ENCODE measurements at regions not wholly inside any gene's neighbourhood (a gene's known extent, or its start where the extent isn't known, plus 50 kb on each side); places are given as distances from the start of the nearest gene placed in this dataset.

DNA sequence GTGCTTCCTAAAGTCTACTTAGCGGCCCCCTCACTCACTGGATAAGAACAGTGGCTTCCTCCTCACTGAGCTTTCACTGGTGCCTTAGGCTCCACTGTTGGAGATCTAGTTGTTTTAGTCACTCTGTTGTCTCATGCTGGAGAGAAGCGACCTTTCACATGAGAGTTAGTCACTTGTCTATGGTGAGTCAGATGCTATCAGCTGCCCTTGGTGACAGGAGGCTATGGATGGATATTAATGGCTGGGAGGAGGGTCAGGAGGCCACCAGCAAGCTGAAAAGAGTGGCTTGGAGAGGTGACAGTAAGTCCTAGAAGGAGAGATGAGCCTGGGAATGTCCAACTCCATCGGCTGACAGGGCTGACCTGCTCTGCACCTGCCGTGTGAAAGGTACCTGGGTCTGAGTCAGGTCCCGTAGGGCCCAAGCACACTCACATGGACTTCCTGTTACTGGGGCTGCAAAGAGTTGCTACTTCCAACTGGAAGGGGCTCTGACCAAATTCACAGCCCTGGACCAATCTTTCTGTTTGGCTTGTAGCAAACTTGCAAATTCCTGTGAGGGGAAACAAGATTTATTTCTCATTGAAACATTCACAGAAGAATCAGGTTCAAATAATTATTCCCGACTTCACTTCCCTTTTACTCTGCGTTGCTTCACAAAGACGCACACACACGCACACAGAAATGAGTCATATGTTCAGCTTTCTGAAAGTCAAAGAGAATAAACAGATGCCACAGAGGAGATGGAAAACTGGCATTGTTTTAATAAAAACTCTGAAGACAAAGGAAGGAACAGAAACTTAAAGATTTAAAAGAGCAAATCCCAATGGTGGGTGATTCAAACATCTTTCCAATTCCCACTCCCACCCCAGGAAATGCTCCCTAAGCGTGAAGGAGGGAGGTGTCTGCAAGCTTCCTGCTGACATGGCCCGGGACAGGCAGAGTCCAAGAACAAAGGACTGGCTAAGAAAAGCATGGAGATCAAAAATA, 203.5 kb upstream of the TWIST2 start:
- TF ChIP-seq, protein P1, sequence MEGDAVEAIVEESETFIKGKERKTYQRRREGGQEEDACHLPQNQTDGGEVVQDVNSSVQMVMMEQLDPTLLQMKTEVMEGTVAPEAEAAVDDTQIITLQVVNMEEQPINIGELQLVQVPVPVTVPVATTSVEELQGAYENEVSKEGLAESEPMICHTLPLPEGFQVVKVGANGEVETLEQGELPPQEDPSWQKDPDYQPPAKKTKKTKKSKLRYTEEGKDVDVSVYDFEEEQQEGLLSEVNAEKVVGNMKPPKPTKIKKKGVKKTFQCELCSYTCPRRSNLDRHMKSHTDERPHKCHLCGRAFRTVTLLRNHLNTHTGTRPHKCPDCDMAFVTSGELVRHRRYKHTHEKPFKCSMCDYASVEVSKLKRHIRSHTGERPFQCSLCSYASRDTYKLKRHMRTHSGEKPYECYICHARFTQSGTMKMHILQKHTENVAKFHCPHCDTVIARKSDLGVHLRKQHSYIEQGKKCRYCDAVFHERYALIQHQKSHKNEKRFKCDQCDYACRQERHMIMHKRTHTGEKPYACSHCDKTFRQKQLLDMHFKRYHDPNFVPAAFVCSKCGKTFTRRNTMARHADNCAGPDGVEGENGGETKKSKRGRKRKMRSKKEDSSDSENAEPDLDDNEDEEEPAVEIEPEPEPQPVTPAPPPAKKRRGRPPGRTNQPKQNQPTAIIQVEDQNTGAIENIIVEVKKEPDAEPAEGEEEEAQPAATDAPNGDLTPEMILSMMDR (IDR thresholded peaks at IDR 0.05), result no peak
- no peak for TF ChIP-seq POLR2A (IDR thresholded peaks at IDR 0.05)

Data from uterus (tissue), 2 donors.